Testis (tissue), 2 donors: ENCODE measurements at regions not wholly inside any gene's neighbourhood (a gene's known extent, or its start where the extent isn't known, plus 50 kb on each side); places are given as distances from the start of the nearest gene placed in this dataset.

ENCODE experiments used
- DNase-seq: peaks from one replicate; pipeline ENCODE4 v3.0.0-alpha.2; 2019
- H3K27ac ChIP-seq, 2 donors: fragments of 200-600 bp; sonication (generic); one replicate each; pipeline ENCODE4 v1.5.1; 2019
- H3K27me3 ChIP-seq: fragments of 200-600 bp; sonication (generic); one replicate; pipeline ENCODE4 v1.5.1; 2019
- H3K36me3 ChIP-seq: fragments of 200-600 bp; sonication (generic); one replicate; pipeline ENCODE4 v1.5.1; 2017; ENCODE audit warnings: low read depth; ENCODE audit errors: missing control alignments
- H3K4me1 ChIP-seq: fragments of 200-600 bp; sonication (generic); one replicate; pipeline ENCODE4 v1.5.1; 2019
- H3K4me3 ChIP-seq, 2 donors: fragments of 200-600 bp; sonication (generic); one replicate each; pipeline ENCODE4 v1.5.1; 2017 to 2019
- H3K9me3 ChIP-seq: fragments of 200-600 bp; sonication (generic); one replicate; pipeline ENCODE4 v1.5.1; 2017
- CTCF ChIP-seq, 3 experiments: fragments of 450-650 bp in 2 of 3; fragments of 200-600 bp in 1 of 3; sonication (generic) in 1 of 3; IDR thresholded peaks; one replicate each; pipeline ENCODE4 v1.5.1; 2016 to 2019; ENCODE audit warnings: antibody characterized with exemption in 3 of 3, mild to moderate bottlenecking in 2 of 3, moderate library complexity in 1 of 3
- POLR2A ChIP-seq: fragments of 450-650 bp; IDR thresholded peaks from one replicate; pipeline ENCODE4 v1.6.1; 2017; ENCODE audit warnings: antibody characterized with exemption, mild to moderate bottlenecking, moderate library complexity
- WGBS, 2 donors: methylation state at CpG; one replicate each; pipeline ENCODE4 v1.1.5; 2018; 5-methylcytosine and 5-hydroxymethylcytosine counted together
- intact Hi-C: fragments of 100-400 bp; cut with DNase I; formaldehyde crosslinking; loops from one replicate; pipeline ENCODE4 v1.15.1; 2023; ENCODE audit warnings: low total_unique reads

DNA sequence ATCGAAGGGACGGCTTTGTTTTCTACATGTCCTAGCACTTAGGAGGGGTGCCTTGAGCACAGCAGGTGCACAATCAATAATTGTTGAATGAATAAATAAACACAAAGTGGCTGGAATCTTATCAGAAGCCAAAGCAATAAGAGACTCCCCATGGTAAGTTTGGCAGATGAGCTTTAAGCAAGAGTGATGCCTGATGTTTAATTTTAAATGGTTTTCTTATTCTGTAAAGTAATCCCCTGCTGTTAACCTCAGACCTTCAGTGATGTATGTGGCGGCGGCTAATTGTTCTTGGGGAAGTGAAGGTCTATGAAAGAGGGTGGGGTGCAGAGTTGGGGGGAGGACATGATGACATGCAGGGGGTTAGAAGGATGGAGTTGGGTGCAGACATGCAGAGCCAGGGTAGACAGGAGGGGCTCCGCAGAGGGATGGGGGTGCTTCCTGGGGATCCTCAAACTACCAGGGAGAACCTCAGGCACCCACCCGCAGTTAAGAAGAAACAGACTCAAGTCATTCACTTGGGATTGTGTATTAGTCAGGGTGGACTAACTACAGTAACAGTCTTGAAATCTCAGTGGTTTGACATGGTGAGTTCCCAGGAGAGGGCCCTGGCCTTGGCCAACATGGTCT lies 65.7 kb upstream of the SHB start:
- intact Hi-C loops: no loop called here
- Histone ChIP-seq H3K27me3 (no peaks in the 10 kb centered on the region), H3K4me1 (no peaks in the 10 kb centered on the region), H3K27ac (no peak overlapping the region), H3K9me3 (no peaks in the 10 kb centered on the region), H3K4me3 (no peak overlapping the region), H3K36me3 (no peaks in the 10 kb centered on the region)
- DNase-seq: no peak
- 87 to 91% methylated on average over 6 of the region's 6 CpGs for WGBS, 2 donors
- TF ChIP-seq POLR2A (no peak), CTCF (IDR thresholded peaks at IDR 0.05) (no peak)

DNA sequence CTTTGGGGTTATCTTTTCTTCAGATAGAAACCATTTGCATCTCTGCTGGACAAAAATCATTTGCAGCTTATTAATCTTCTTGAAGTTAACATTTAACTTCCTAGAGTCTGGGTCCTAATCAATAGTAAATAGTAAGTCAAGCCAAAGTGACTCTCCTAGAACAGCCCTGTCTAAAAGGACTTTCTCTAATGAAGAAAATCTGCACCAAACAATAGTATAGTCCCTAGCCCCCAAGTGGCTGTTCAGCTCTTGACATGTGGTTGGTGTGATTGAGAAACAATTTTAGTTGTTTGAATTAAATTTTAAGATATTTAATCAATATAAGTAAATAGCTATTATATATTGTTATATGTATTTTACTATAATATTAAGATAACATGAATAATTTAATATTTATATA lies 64.6 kb upstream of the SHB start:
- H3K4me1 ChIP-seq: no peaks in the 10 kb centered on the region
- H3K36me3 ChIP-seq: no peaks in the 10 kb centered on the region
- no peak overlapping the region for H3K4me3 ChIP-seq
- no peaks in the 10 kb centered on the region for H3K27me3 ChIP-seq
- no peaks in the 10 kb centered on the region for H3K9me3 ChIP-seq
- TF ChIP-seq POLR2A (no peak), CTCF (IDR thresholded peaks at IDR 0.05) (no peak)
- H3K27ac ChIP-seq: no peak overlapping the region
- no peak for DNase-seq
- intact Hi-C loops: no loop called here

GRCh38 chr9:38132956-38133355 lies 63.9 kb upstream of the SHB start:
- H3K36me3 ChIP-seq: no peaks in the 10 kb centered on the region
- H3K4me1 ChIP-seq: no peaks in the 10 kb centered on the region
- 77 to 87% methylated on average over 5 of the region's 5 CpGs for WGBS, 2 donors
- H3K9me3 ChIP-seq: no peaks in the 10 kb centered on the region
- intact Hi-C loops: no loop called here
- DNase-seq: no peak
- no peak overlapping the region for H3K4me3 ChIP-seq
- TF ChIP-seq POLR2A (no peak), CTCF (IDR thresholded peaks at IDR 0.05) (no peak)
- no peak overlapping the region for H3K27ac ChIP-seq
- H3K27me3 ChIP-seq: no peaks in the 10 kb centered on the region

DNA sequence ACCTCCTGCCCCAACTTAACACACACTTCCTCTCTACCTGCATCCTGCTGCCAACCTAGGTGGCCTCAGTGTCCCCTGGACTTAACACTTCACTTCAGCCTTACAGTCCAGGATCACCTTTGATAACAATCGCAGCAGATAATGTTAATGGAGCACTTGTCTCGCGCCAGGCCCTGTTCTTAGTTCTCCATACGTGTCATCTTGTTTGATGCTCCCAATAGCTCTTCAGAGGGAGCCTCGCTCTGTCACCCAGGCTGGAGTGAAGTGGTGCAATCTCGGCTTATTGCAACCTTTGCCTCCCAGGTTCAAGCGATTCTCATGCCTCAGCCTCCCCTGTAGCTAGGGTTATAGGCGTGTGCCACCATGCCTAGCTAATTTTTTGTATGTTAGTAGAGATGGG lies 62.7 kb upstream of the SHB start:
- intact Hi-C loops: no loop called here
- no peak for DNase-seq
- H3K27ac ChIP-seq: no peak overlapping the region
- WGBS, 2 donors: 89 to 96% methylated on average over 7 to 8 of the region's 8 CpGs
- H3K4me1 ChIP-seq: no peaks in the 10 kb centered on the region
- H3K36me3 ChIP-seq: no peaks in the 10 kb centered on the region
- TF ChIP-seq CTCF (IDR thresholded peaks at IDR 0.05) (no peak), POLR2A (no peak)
- no peaks in the 10 kb centered on the region for H3K9me3 ChIP-seq
- no peaks in the 10 kb centered on the region for H3K27me3 ChIP-seq
- H3K4me3 ChIP-seq: no peak overlapping the region

DNA sequence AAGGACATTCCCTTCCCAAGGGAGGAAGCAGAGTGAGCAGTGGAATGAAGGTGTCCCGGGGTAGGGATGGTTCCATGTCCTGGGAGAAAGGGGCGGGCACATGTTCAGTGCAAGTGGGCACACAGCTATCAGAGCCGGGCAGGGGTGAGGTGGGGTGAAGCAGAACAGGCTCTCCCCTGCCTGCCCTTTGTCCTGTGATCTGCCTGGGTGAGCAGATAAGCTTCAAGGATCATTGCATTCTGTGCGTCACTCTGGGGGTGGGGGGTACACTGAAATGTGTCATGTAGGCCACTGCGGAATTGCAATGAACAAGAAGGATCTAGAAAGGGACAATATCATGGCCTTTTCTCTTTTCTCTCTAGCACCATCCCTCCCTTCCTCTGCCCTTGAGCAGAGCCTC lies 61.7 kb upstream of the SHB start:
- WGBS, 2 donors: 57 to 64% methylated on average over 4 to 5 of the region's 5 CpGs
- no peaks in the 10 kb centered on the region for H3K36me3 ChIP-seq
- DNase-seq: peak; percentile 30
- intact Hi-C loops: no loop called here
- TF ChIP-seq CTCF (IDR thresholded peaks at IDR 0.05): no peak
- no peak for TF ChIP-seq POLR2A
- no peaks in the 10 kb centered on the region for H3K9me3 ChIP-seq
- no peaks in the 10 kb centered on the region for H3K27me3 ChIP-seq
- H3K27ac ChIP-seq: no peak overlapping the region
- H3K4me3 ChIP-seq: no peak overlapping the region
- no peaks in the 10 kb centered on the region for H3K4me1 ChIP-seq
